GM18907 (cell line): ENCODE measurements at regions not wholly inside any gene's neighbourhood (a gene's known extent, or its start where the extent isn't known, plus 50 kb on each side); places are given as distances from the start of the nearest gene placed in this dataset.
"Not testable (repeated sequence)": the region's sequence is repeated elsewhere in the genome, so short reads cannot be mapped to it uniquely, and the experiment has no call there.

Experiments
- ATAC-seq: cut with Tn5 transposase; IDR thresholded peaks from one replicate; pipeline ENCODE4 v1.9.1; 2021; ENCODE audit warnings: mild to moderate bottlenecking, moderate library complexity; ENCODE audit not compliant: unreplicated experiment

GRCh38 chr5:2165203-2165602, 282.5 kb upstream of the IRX4 start:
- no peak for ATAC-seq

GRCh38 chr5:2164586-2164985, 281.9 kb upstream of the IRX4 start:
- no peak for ATAC-seq

- ATAC-seq, result no peak
Observed at GRCh38 chr5:2163940-2164490, 281.3 kb upstream of the IRX4 start.

GRCh38 chr5:2163060-2163856, 280.5 kb upstream of the IRX4 start:
- ATAC-seq, result no peak

- no peak for ATAC-seq
Observed at GRCh38 chr5:2160811-2161210, 278.1 kb upstream of the IRX4 start.

GRCh38 chr5:2158767-2159166, 276.0 kb upstream of the IRX4 start:
- no peak for ATAC-seq

GRCh38 chr5:2158109-2158508, 275.4 kb upstream of the IRX4 start:
- ATAC-seq, result no peak

GRCh38 chr5:2157372-2157771, 274.6 kb upstream of the IRX4 start:
- no peak for ATAC-seq

- ATAC-seq, result no peak
Observed at GRCh38 chr5:2156358-2157059, 273.8 kb upstream of the IRX4 start.

- no peak for ATAC-seq
Observed at GRCh38 chr5:2155556-2155955, 272.8 kb upstream of the IRX4 start.

GRCh38 chr5:2153802-2154201, 271.1 kb upstream of the IRX4 start:
- ATAC-seq, result no peak

GRCh38 chr5:2153350-2153749, 270.6 kb upstream of the IRX4 start:
- no peak for ATAC-seq

GRCh38 chr5:2151301-2151888, 268.7 kb upstream of the IRX4 start:
- ATAC-seq, result not testable (repeated sequence)

GRCh38 chr5:2149195-2149539, 266.4 kb upstream of the IRX4 start:
- ATAC-seq, result peak; percentile 91

GRCh38 chr5:2148312-2149194, 265.8 kb upstream of the IRX4 start:
- ATAC-seq, result peak; percentile 35

- no peak for ATAC-seq
Observed at GRCh38 chr5:2147504-2148311, 265.0 kb upstream of the IRX4 start.

GRCh38 chr5:2143646-2144353, 261.1 kb upstream of the IRX4 start:
- ATAC-seq, result no peak

GRCh38 chr5:2143088-2143487, 260.4 kb upstream of the IRX4 start:
- no peak for ATAC-seq

- no peak for ATAC-seq
Observed at GRCh38 chr5:2142456-2142954, 259.8 kb upstream of the IRX4 start.
